Ramos (cell line): ENCODE measurements at regions not wholly inside any gene's neighbourhood (a gene's known extent, or its start where the extent isn't known, plus 50 kb on each side); places are given as distances from the start of the nearest gene placed in this dataset.
"Not testable (repeated sequence)": the region's sequence is repeated elsewhere in the genome, so short reads cannot be mapped to it uniquely, and the experiment has no call there.

Experiments used
- in situ Hi-C: fragments of 300-500 bp; cut with MboI; formaldehyde crosslinking; loops from one replicate; pipeline ENCODE4 v1.14.3; 2022; ENCODE audit warnings: low sequenced_read_pairs; ENCODE audit not compliant: unreplicated experiment

GRCh38 chrX:123088331-123088730 is 95.7 kb upstream of the GRIA3 start:
- in situ Hi-C loops: no loop called here

GRCh38 chrX:123088930-123089329 is 95.1 kb upstream of the GRIA3 start:
- in situ Hi-C loops: no loop called here

GRCh38 chrX:123093792-123094191 is 90.3 kb upstream of the GRIA3 start:
- in situ Hi-C loops: no loop called here

GRCh38 chrX:123108513-123109427 is 75.3 kb upstream of the GRIA3 start:
- in situ Hi-C loops: no loop called here

- in situ Hi-C loops: no loop called here
These were observed 62.8 kb upstream of the GRIA3 start for GRCh38 chrX:123121241-123121640.

- in situ Hi-C loops: not testable (repeated sequence)
These were observed 54.3 kb upstream of the GRIA3 start for GRCh38 chrX:123129805-123130204.
